WTC11 (cell line): ENCODE measurements at regions not wholly inside any gene's neighbourhood (a gene's known extent, or its start where the extent isn't known, plus 50 kb on each side); places are given as distances from the start of the nearest gene placed in this dataset.

Experiments
- FOXK1 ChIP-seq: sonication (generic); formaldehyde crosslinking; IDR thresholded peaks from 2 replicates; pipeline ENCODE4 v1.8.0; 2022; ENCODE audit warnings: mild to moderate bottlenecking, moderate library complexity, missing genetic modification reagents
- FOXP1 ChIP-seq: sonication (generic); formaldehyde crosslinking; IDR thresholded peaks from 2 replicates; pipeline ENCODE4 v1.8.0; 2022; ENCODE audit warnings: missing genetic modification reagents, mild to moderate bottlenecking, moderate library complexity, borderline replicate concordance
- JUN ChIP-seq: sonication (generic); formaldehyde crosslinking; IDR thresholded peaks from 2 replicates; pipeline ENCODE4 v1.8.0; 2023; ENCODE audit warnings: mild to moderate bottlenecking, missing genetic modification reagents
- NFYB ChIP-seq: sonication (generic); formaldehyde crosslinking; conservative IDR thresholded peaks from 2 replicates; pipeline ENCODE4 v1.8.0; 2022; ENCODE audit warnings: low read depth, missing genetic modification reagents
- SP1 ChIP-seq: sonication (generic); formaldehyde crosslinking; conservative IDR thresholded peaks from 2 replicates; pipeline ENCODE4 v1.8.1; 2022; ENCODE audit warnings: missing genetic modification reagents
- TF ChIP-seq, protein P1 (sequence below): sonication (generic); formaldehyde crosslinking; IDR thresholded peaks from 2 replicates; pipeline ENCODE4 v1.8.0; 2022; ENCODE audit warnings: mild to moderate bottlenecking, missing genetic modification reagents
- TF ChIP-seq, protein P2 (sequence below): fragments of 200-600 bp; IDR thresholded peaks from 2 replicates; pipeline ENCODE4 v1.8.0; 2022; ENCODE audit warnings: antibody characterized with exemption
- TF ChIP-seq, protein P3 (sequence below): sonication (generic); formaldehyde crosslinking; IDR thresholded peaks from 2 replicates; pipeline ENCODE4 v1.8.0; 2023; ENCODE audit warnings: missing genetic modification reagents, mild to moderate bottlenecking, borderline replicate concordance
- TF ChIP-seq, protein P4 (sequence below): sonication (generic); formaldehyde crosslinking; IDR thresholded peaks from 2 replicates; pipeline ENCODE4 v1.8.0; 2022; ENCODE audit warnings: mild to moderate bottlenecking, missing genetic modification reagents

DNA sequence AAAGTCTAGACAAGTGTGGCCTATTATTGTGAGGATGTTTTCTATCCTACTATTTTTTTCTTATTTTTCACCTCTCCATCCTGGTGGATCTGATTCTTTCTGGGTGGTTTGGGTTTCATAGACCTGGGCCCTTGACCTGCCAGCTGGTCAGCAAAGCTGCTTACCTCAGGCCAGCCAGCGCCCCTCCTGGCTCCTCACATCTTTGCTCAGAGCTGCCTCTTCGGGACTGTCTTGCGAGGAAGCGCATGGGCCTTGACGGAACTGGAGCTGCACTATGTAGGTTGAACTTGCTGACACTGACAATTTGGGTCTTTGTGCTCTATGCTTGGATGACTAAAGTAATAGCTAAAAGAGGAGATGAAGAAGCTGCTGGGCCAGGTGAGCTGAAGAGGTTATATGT lies 138.5 kb upstream of the SYT6 start:
- TF ChIP-seq, protein P1, sequence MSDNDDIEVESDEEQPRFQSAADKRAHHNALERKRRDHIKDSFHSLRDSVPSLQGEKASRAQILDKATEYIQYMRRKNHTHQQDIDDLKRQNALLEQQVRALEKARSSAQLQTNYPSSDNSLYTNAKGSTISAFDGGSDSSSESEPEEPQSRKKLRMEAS (CRISPR knock-in tag) = no peak
- TF ChIP-seq, protein P2, sequence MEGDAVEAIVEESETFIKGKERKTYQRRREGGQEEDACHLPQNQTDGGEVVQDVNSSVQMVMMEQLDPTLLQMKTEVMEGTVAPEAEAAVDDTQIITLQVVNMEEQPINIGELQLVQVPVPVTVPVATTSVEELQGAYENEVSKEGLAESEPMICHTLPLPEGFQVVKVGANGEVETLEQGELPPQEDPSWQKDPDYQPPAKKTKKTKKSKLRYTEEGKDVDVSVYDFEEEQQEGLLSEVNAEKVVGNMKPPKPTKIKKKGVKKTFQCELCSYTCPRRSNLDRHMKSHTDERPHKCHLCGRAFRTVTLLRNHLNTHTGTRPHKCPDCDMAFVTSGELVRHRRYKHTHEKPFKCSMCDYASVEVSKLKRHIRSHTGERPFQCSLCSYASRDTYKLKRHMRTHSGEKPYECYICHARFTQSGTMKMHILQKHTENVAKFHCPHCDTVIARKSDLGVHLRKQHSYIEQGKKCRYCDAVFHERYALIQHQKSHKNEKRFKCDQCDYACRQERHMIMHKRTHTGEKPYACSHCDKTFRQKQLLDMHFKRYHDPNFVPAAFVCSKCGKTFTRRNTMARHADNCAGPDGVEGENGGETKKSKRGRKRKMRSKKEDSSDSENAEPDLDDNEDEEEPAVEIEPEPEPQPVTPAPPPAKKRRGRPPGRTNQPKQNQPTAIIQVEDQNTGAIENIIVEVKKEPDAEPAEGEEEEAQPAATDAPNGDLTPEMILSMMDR = no peak
- no peak for TF ChIP-seq JUN (CRISPR knock-in tag)
- no peak for TF ChIP-seq NFYB (CRISPR knock-in tag)
- no peak for TF ChIP-seq FOXK1 (CRISPR knock-in tag)
- no peak for TF ChIP-seq SP1 (CRISPR knock-in tag)
- no peak for TF ChIP-seq FOXP1 (CRISPR knock-in tag)
- TF ChIP-seq, protein P3, sequence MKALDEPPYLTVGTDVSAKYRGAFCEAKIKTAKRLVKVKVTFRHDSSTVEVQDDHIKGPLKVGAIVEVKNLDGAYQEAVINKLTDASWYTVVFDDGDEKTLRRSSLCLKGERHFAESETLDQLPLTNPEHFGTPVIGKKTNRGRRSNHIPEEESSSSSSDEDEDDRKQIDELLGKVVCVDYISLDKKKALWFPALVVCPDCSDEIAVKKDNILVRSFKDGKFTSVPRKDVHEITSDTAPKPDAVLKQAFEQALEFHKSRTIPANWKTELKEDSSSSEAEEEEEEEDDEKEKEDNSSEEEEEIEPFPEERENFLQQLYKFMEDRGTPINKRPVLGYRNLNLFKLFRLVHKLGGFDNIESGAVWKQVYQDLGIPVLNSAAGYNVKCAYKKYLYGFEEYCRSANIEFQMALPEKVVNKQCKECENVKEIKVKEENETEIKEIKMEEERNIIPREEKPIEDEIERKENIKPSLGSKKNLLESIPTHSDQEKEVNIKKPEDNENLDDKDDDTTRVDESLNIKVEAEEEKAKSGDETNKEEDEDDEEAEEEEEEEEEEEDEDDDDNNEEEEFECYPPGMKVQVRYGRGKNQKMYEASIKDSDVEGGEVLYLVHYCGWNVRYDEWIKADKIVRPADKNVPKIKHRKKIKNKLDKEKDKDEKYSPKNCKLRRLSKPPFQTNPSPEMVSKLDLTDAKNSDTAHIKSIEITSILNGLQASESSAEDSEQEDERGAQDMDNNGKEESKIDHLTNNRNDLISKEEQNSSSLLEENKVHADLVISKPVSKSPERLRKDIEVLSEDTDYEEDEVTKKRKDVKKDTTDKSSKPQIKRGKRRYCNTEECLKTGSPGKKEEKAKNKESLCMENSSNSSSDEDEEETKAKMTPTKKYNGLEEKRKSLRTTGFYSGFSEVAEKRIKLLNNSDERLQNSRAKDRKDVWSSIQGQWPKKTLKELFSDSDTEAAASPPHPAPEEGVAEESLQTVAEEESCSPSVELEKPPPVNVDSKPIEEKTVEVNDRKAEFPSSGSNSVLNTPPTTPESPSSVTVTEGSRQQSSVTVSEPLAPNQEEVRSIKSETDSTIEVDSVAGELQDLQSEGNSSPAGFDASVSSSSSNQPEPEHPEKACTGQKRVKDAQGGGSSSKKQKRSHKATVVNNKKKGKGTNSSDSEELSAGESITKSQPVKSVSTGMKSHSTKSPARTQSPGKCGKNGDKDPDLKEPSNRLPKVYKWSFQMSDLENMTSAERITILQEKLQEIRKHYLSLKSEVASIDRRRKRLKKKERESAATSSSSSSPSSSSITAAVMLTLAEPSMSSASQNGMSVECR (CRISPR knock-in tag) = no peak
- TF ChIP-seq, protein P4, sequence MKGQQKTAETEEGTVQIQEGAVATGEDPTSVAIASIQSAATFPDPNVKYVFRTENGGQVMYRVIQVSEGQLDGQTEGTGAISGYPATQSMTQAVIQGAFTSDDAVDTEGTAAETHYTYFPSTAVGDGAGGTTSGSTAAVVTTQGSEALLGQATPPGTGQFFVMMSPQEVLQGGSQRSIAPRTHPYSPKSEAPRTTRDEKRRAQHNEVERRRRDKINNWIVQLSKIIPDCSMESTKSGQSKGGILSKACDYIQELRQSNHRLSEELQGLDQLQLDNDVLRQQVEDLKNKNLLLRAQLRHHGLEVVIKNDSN = no peak
